H1 (cell line): ENCODE measurements at regions not wholly inside any gene's neighbourhood (a gene's known extent, or its start where the extent isn't known, plus 50 kb on each side); places are given as distances from the start of the nearest gene placed in this dataset.

Experiments used
- CTCF ChIA-PET: fragments of 300-600 bp; sonication (Branson Sonifier 250); formaldehyde crosslinking; loops from one replicate; lab custom pipeline; 2021; ENCODE audit not compliant: partially characterized antibody; lab: Charles Lee
- POLR2A ChIA-PET: fragments of 300-600 bp; sonication (Branson Sonifier 250); formaldehyde crosslinking; loops from one replicate; lab custom pipeline; 2021; ENCODE audit warnings: inconsistent platforms; ENCODE audit not compliant: partially characterized antibody; lab: Charles Lee
- DNase-seq, 2 experiments: peaks; one replicate each; pipeline versions ENCODE4 v3.0.0 to v3.0.0-alpha.2; 2010 to 2022; ENCODE audit warnings: low spot score in 2 of 2, low read depth in 1 of 2, mixed read lengths in 1 of 2
- FAIRE-seq: peaks from 2 replicates; lab custom pipeline; 2011; peaks lifted over from hg19 to GRCh38; lab: Jason Lieb, UNC
- H2AFZ ChIP-seq: 2 replicates; pipeline ENCODE4 v1.8.1; 2012; ENCODE audit warnings: low read length, inconsistent platforms
- H2AK5ac ChIP-seq: 2 replicates; pipeline ENCODE4 v1.6.1; 2013; ENCODE audit warnings: low read depth, low read length
- H2BK120ac ChIP-seq: replicated peaks from 2 replicates; pipeline ENCODE3; 2013; ENCODE audit warnings: low read depth, low read length, inconsistent platforms
- H2BK12ac ChIP-seq: 2 replicates; pipeline ENCODE4 v1.6.1; 2013; ENCODE audit warnings: low read depth, low read length
- H2BK15ac ChIP-seq: 2 replicates; pipeline ENCODE4 v1.6.1; 2013; ENCODE audit warnings: low read length
- H2BK20ac ChIP-seq: 2 replicates; pipeline ENCODE4 v1.6.1; 2013; ENCODE audit warnings: low read length
- H2BK5ac ChIP-seq: 2 replicates; pipeline ENCODE4 v1.6.1; 2013; ENCODE audit warnings: low read depth, low read length
- H3K14ac ChIP-seq: 2 replicates; pipeline ENCODE4 v1.6.1; 2013; ENCODE audit warnings: inconsistent platforms; ENCODE audit not compliant: insufficient read length
- H3K18ac ChIP-seq: 2 replicates; pipeline ENCODE4 v1.6.1; 2013; ENCODE audit warnings: low read length; ENCODE audit errors: extremely low read depth
- H3K23ac ChIP-seq: 2 replicates; pipeline ENCODE4 v1.6.1; 2013; ENCODE audit warnings: inconsistent platforms; ENCODE audit not compliant: insufficient read length
- H3K23me2 ChIP-seq: 2 replicates; pipeline ENCODE4 v1.6.1; 2013; ENCODE audit warnings: low read depth, low read length
- H3K27ac ChIP-seq: 2 replicates; pipeline ENCODE4 v1.6.1; 2011; ENCODE audit warnings: low read depth, low read length, inconsistent platforms
- H3K27me3 ChIP-seq, 4 experiments: replicated peaks in 1 of 4; 1 replicate in 1 of 4; 2 replicates in 3 of 4; pipeline versions ENCODE4 v1.6.1 to v1.8.1; 2011 to 2013; ENCODE audit warnings: low read length in 3 of 4, mild to moderate bottlenecking in 3 of 4, inconsistent platforms in 2 of 4, mixed read lengths in 2 of 4, moderate library complexity in 1 of 4; ENCODE audit not compliant: control insufficient read depth in 3 of 4, insufficient read depth in 3 of 4; ENCODE audit errors: extremely low read depth in 1 of 4
- H3K36me3 ChIP-seq, 4 experiments: 2 replicates each; pipeline versions ENCODE4 v1.6.1 to v1.8.1; 2011 to 2013; ENCODE audit warnings: mild to moderate bottlenecking in 4 of 4, low read length in 3 of 4, moderate library complexity in 2 of 4, control low read depth in 1 of 4, inconsistent platforms in 1 of 4; ENCODE audit not compliant: insufficient read depth in 4 of 4, control insufficient read depth in 2 of 4
- H3K4ac ChIP-seq: replicated peaks from 2 replicates; pipeline ENCODE3; 2013; ENCODE audit warnings: low read length, low read depth, mixed read lengths, inconsistent platforms; ENCODE audit not compliant: insufficient read length
- H3K4me1 ChIP-seq, 4 experiments: replicated peaks in 1 of 4; 1 replicate in 1 of 4; 2 replicates in 3 of 4; pipeline versions ENCODE4 v1.6.1 to v1.8.1; 2011 to 2013; ENCODE audit warnings: low read length in 3 of 4, inconsistent platforms in 2 of 4, mixed read lengths in 1 of 4; ENCODE audit not compliant: insufficient read depth in 4 of 4, control insufficient read depth in 3 of 4
- H3K4me2 ChIP-seq, 2 experiments: 2 replicates each; pipeline versions ENCODE4 v1.6.1 to v1.8.1; 2011 to 2013; ENCODE audit warnings: low read depth in 2 of 2, low read length in 2 of 2, control low read depth in 1 of 2, inconsistent platforms in 1 of 2, mild to moderate bottlenecking in 1 of 2; ENCODE audit not compliant: insufficient read depth in 1 of 2
- H3K4me3 ChIP-seq, 4 experiments: fragments of 200-600, 300-600 bp in 1 of 4; sonication (generic), shearing (Covaris generic), sonication (Bioruptor Twin) in 1 of 4; 2 replicates each; pipeline versions ENCODE4 v1.5.1 to v1.8.1; 2011 to 2016; ENCODE audit warnings: low read length in 4 of 4, low read depth in 3 of 4, control low read depth in 2 of 4, inconsistent platforms in 2 of 4, mild to moderate bottlenecking in 2 of 4, mixed read lengths in 1 of 4, moderate library complexity in 1 of 4; ENCODE audit not compliant: insufficient read depth in 2 of 4; ENCODE audit errors: extremely low read depth in 1 of 4
- H3K56ac ChIP-seq: replicated peaks from 2 replicates; pipeline ENCODE3; 2013; ENCODE audit warnings: low read depth, mild to moderate bottlenecking, mixed read lengths, low read length, inconsistent platforms; ENCODE audit not compliant: insufficient read length
- H3K79me1 ChIP-seq: 2 replicates; pipeline ENCODE4 v1.6.1; 2013; ENCODE audit warnings: low read depth, low read length, control low read depth
- H3K79me2 ChIP-seq, 2 experiments: 2 replicates each; pipeline versions ENCODE4 v1.6.1 to v1.8.1; 2012 to 2013; ENCODE audit warnings: low read length in 2 of 2, mild to moderate bottlenecking in 2 of 2, inconsistent platforms in 1 of 2; ENCODE audit not compliant: insufficient read depth in 2 of 2, control insufficient read depth in 1 of 2
- H3K9ac ChIP-seq, 4 experiments: replicated peaks in 1 of 4; 1 replicate in 1 of 4; 2 replicates in 3 of 4; pipeline versions ENCODE4 v1.6.1 to v1.8.1; 2011 to 2013; ENCODE audit warnings: low read depth in 3 of 4, low read length in 3 of 4, control low read depth in 2 of 4, mild to moderate bottlenecking in 2 of 4, moderate library complexity in 2 of 4, inconsistent platforms in 1 of 4; ENCODE audit errors: extremely low read depth in 1 of 4
- H3K9me3 ChIP-seq, 2 experiments: 2 replicates each; pipeline versions ENCODE4 v1.6.1 to v1.8.1; 2012 to 2013; ENCODE audit warnings: mild to moderate bottlenecking in 2 of 2, moderate library complexity in 2 of 2, control low read depth in 1 of 2, inconsistent platforms in 1 of 2, low read depth in 1 of 2, low read length in 1 of 2, mixed read lengths in 1 of 2; ENCODE audit not compliant: insufficient read depth in 2 of 2
- H4K20me1 ChIP-seq, 2 experiments: replicated peaks in 1 of 2; 2 replicates each; pipeline versions ENCODE3 to v1.8.1; 2011 to 2013; ENCODE audit warnings: inconsistent platforms in 2 of 2, low read length in 2 of 2, mild to moderate bottlenecking in 1 of 2; ENCODE audit not compliant: insufficient read depth in 2 of 2, control insufficient read depth in 1 of 2
- H4K5ac ChIP-seq: 2 replicates; pipeline ENCODE4 v1.6.1; 2013; ENCODE audit warnings: low read length, low read depth, mixed read lengths, inconsistent platforms; ENCODE audit not compliant: insufficient read length
- H4K8ac ChIP-seq: 2 replicates; pipeline ENCODE4 v1.8.0; 2013; ENCODE audit warnings: mild to moderate bottlenecking, moderate library complexity, low read length, inconsistent platforms; ENCODE audit not compliant: insufficient read depth; ENCODE audit errors: extremely low read depth
- H4K91ac ChIP-seq: replicated peaks from 2 replicates; pipeline ENCODE3; 2013; ENCODE audit warnings: low read length, mixed read lengths, inconsistent platforms; ENCODE audit not compliant: insufficient read length
- EP300 ChIP-seq, 2 experiments: IDR thresholded peaks; 1 replicate in 1 of 2; 2 replicates in 1 of 2; pipeline ENCODE4 v1.6.1; 2011 to 2012; ENCODE audit warnings: low read depth in 2 of 2, low read length in 2 of 2, mild to moderate bottlenecking in 2 of 2, borderline replicate concordance in 1 of 2, inconsistent platforms in 1 of 2, moderate library complexity in 1 of 2
- POLR2AphosphoS5 ChIP-seq: IDR thresholded peaks from 2 replicates; pipeline ENCODE4 v1.6.1; 2011; ENCODE audit warnings: low read depth, low read length
- SAP30 ChIP-seq: fragments of 300-600 bp; sonication (generic); IDR thresholded peaks from 2 replicates; pipeline ENCODE4 v1.7.1; 2012; ENCODE audit warnings: low read length, moderate library complexity, mild to moderate bottlenecking, inconsistent platforms; ENCODE audit not compliant: insufficient read depth, insufficient replicate concordance
- TBP ChIP-seq: IDR thresholded peaks from 2 replicates; pipeline ENCODE4 v1.6.1; 2011; ENCODE audit warnings: low read depth, low read length, improper control_type of control experiment
- WGBS, 2 experiments: shearing (Covaris generic) in 1 of 2; methylation state at CpG; one replicate each; pipeline versions ENCODE4 v1.1.6 to v1.1.7; 2013 to 2015; ENCODE audit warnings: low lambda C conversion rate in 2 of 2, mixed read lengths in 2 of 2, inconsistent platforms in 1 of 2, low coverage in 1 of 2, missing lambda C conversion rate in 1 of 2; ENCODE audit not compliant: insufficient replicate concordance in 2 of 2, insufficient coverage in 1 of 2, insufficient read length in 1 of 2; ENCODE audit errors: extremely low coverage in 1 of 2, missing lambda C conversion rate in 1 of 2; 5-methylcytosine and 5-hydroxymethylcytosine counted together

- TF ChIP-seq TBP (no peak), POLR2AphosphoS5 (no peak), EP300 (IDR thresholded peaks at IDR 0.05; ENCODE audit: borderline replicate concordance in 1 of 2, low read depth in 2 of 2, low read length in 2 of 2) (no peak), SAP30 (no peak)
- FAIRE-seq (no peak), DNase-seq (no peak)
- Histone ChIP-seq H2BK20ac (no peak overlapping the region), H3K4me1 (no peaks in the 10 kb centered on the region), H3K23me2 (no peaks in the 10 kb centered on the region), H2AFZ (no peak overlapping the region), H3K56ac (no peak overlapping the region), H3K4me2 (no peak overlapping the region), H2BK5ac (no peak overlapping the region), H3K4ac (no peak overlapping the region), H3K27me3 (no peaks in the 10 kb centered on the region), H2BK15ac (no peak overlapping the region), H3K9me3 (no peaks in the 10 kb centered on the region), H4K20me1 (no peaks in the 10 kb centered on the region), H3K79me2 (no peaks in the 10 kb centered on the region), H4K91ac (no peak overlapping the region), H3K14ac (no peak overlapping the region), H3K4me3 (no peak overlapping the region), H3K79me1 (no peaks in the 10 kb centered on the region), H3K23ac (no peak overlapping the region), H2BK12ac (no peak overlapping the region), H3K36me3 (no peaks in the 10 kb centered on the region), H4K5ac (no peak overlapping the region), H4K8ac (no peak overlapping the region), H3K18ac (no peak overlapping the region), H3K27ac (no peak overlapping the region), H3K9ac (no peak overlapping the region), H2BK120ac (no peak overlapping the region), H2AK5ac (no peak overlapping the region)
- ChIA-PET POLR2A (no interaction called here), CTCF (interaction anchor here (1.3 kb wide), 1 partner anchor 59 kb away, joined by 4 read pairs; no protein-coding TSS in a partner anchor)
- 92% methylated on average over 7 of the region's 7 CpGs; no CpG with 5 or more reads in 1 of the 2 experiments for WGBS, 2 experiments
Observed at GRCh38 chr6:169078399-169079145, 175.1 kb downstream of the THBS2 start.
